HG03045 (cell line): ENCODE measurements at regions not wholly inside any gene's neighbourhood (a gene's known extent, or its start where the extent isn't known, plus 50 kb on each side); places are given as distances from the start of the nearest gene placed in this dataset.
"Not testable (repeated sequence)": the region's sequence is repeated elsewhere in the genome, so short reads cannot be mapped to it uniquely, and the experiment has no call there.

ENCODE experiments used
- ATAC-seq: cut with Tn5 transposase; IDR thresholded peaks from one replicate; pipeline ENCODE4 v1.9.1; 2021; ENCODE audit warnings: mild to moderate bottlenecking, moderate library complexity; ENCODE audit not compliant: unreplicated experiment

GRCh38 chr6:133786016-133786415 is 102.9 kb upstream of the TCF21 start:
- ATAC-seq = no peak

DNA sequence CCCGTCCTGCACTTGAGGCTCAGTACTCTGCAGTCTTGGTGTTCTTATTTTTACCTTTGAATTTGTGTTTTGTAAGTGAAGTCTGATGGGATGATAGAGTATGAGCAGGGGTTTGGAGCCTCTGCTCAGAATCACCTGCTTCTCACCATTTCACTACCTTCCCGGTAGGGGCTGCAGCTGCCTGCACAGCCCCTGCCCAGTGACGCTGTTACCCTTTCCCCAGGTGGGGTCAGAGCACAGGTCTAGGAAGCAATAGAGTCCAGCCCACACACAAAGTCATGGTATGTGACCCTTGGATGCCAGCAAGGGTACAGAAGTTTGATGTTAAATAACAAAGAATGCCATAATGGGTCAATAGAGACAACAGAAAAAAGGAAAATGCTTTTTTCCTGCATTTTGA is 101.8 kb upstream of the TCF21 start:
- ATAC-seq = no peak

DNA sequence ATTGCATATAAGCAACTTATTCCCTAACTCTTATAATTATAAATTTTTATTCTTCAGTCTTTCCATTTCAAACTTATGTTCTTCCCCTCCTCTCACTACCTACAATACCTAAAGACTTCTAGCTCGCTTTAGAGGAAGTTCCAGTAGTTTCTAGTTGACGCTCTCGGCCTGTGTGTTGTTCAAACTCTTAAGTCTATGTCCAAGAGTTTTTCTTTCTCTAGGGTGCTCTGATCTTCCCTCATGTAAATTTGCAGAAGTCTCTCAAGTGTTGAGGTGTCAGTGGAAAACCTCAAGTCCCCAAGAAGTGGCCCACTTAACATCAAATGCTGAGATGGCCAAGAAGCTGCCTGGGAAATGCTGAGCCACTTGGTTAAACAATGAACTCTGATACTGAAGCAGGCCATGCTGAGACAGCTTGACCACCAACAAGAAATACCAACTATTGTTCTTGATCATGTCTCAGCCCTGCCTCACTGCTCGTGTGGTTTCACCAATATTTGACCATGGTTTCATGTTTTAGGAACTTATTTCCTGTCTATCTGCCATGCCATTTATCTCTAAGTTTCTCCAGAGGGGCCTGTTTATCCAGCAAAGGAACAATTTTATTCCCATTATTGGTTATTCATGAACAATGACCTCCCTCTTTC is 100.9 kb upstream of the TCF21 start:
- no peak for ATAC-seq

- ATAC-seq = no peak
Measured at GRCh38 chr6:133788556-133788955, 100.4 kb upstream of the TCF21 start.

DNA sequence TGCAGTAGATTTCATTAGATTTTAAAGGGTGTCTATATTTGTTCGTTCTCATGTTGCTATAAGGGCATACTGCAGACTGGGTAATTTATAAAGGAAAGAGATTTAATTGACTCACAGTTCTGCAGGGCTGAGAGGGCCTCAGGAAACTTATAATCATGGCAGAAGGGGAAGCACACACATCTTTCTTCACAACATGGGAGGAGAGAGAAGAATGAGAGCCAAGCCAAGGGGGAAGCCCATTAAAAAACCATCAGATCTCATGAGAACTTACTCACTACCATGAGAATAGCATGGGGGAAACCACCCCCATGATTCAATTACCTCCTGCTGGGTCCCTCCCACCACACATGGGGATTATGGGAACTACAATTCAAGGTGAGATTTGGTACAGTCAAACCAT is 99.5 kb upstream of the TCF21 start:
- ATAC-seq = not testable (repeated sequence)

- not testable (repeated sequence) for ATAC-seq
Measured at GRCh38 chr6:133790756-133791155, 98.2 kb upstream of the TCF21 start.

DNA sequence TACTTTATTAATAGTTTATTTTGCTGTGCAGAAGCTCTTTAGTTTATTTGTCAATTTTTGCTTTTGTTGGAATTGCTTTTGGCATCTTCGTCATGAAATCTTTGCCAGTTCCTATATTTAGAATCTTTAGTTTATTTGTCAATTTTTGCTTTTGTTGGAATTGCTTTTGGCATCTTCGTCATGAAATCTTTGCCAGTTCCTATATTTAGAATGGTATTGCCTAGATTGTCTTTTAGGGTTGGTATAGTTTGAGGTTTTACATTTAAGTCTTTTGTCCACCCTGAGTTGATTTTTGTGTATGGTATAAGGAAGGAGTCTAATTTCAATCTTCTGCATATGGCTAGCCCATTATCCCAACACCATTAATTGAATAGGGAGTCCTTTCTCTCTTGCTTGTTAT is 93.9 kb upstream of the TCF21 start:
- ATAC-seq = not testable (repeated sequence)

GRCh38 chr6:133796235-133796634 is 92.7 kb upstream of the TCF21 start:
- ATAC-seq = no peak

DNA sequence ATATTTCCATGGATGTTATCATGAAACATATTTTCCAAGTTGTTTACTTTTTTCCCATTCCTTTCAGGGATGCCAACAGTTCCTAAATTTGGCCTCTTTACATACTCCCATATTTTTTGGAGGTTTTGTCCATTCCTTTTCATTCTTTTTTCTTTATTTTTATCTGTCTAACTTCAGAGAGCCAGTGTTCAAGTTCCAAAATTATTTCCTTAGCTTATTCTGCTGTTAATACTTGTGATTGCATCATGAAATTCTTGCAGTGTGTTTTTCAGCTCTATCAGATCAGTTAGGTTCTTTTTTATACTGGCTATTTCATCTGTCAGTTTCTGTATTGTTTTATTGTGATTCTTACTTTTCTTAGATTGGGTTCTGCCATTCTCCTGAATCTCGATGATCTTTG is 89.9 kb upstream of the TCF21 start:
- no peak for ATAC-seq

DNA sequence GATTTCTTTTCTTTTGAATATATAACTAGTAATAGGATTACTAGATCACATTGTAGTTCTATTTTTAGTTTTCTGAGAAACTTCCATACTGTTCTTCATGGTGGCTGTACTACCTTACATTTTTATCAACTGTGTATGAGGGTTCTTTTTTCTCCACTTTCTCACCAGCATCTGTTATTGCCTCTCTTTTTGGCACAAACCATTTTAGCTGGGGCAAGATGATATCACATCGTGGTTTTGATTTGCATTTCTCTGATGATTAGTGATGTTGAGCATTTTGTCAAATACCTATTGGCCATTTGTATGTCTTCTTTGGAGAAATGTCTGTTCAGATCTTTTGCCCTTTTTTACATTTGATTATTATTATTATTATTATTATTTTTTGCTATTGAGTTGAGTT is 86.1 kb upstream of the TCF21 start:
- ATAC-seq = no peak

GRCh38 chr6:133804265-133804664 is 84.6 kb upstream of the TCF21 start:
- ATAC-seq = no peak

DNA sequence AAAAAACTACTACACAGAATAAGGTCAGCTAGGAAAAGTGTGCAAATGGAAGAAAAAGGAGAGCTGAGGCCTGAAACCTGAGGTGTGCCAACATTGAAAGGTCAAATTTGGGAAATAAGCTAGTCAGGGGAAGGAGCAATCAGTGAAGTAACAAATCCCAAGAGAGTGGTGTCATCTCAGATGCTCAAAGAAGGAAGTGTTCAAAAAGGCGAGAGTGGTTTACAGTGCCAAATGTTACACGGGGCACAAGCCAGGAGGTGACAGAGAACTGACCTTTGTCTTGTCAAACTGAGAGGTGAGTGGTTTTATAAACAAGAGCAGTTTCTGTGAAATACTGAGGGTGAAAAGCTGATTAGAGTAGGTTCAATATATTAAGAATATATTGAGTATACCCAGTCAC is 83.0 kb upstream of the TCF21 start:
- ATAC-seq = no peak

DNA sequence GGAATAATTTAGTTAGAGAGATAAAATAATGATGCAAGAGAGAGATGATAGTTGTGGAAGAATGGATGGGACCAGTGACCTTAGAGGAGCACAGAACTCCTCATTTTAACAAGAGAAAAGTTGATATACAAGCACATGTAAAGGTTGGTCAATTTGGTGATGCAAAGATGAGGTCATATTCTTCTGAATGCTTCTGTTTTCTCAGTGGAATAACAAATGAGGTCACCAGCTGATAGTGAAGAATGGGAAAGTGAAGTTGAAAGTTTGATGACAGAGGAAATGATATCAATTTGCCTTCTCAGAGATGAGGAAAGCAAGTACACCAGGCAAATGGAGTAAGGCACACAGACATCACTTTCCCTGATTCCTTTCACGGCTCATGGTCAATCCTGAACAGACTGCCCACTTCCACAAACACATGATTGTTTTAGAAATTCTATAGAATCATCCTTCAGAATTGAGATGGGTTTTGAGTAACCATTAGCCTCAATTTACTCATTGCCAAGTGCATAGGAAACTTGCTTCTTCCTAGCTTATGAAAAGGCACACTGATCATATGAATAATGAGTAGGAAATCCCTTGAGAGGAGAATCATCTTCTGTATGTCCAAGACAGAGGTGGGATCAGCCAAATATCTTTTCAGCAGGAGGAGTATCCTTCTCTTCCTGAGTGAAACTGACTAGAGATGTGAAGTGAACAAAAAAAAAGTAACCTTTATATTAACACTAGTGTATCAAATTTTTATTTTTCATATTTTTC is 82.4 kb upstream of the TCF21 start:
- no peak for ATAC-seq

GRCh38 chr6:133807501-133807900 is 81.4 kb upstream of the TCF21 start:
- ATAC-seq = no peak

DNA sequence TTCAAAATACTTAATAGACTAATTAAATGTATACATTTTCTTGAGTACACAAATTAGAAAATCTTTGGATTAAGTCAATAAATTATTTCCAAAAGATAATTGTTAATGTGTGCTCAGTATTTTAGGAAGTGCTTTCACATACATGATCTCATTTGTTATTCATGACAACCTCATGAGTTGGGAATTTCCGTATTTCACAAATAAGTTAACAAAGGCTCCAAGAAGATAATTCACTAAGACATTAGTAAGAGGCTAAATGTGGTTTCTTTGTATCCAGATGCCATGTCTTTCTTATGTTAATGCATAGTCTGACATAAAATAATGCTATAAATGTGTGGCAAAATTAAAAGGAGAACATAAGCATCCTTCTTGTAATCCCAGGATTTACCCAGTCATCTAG is 79.5 kb upstream of the TCF21 start:
- no peak for ATAC-seq

GRCh38 chr6:133811557-133811956 is 77.4 kb upstream of the TCF21 start:
- no peak for ATAC-seq

GRCh38 chr6:133812446-133812845 is 76.5 kb upstream of the TCF21 start:
- not testable (repeated sequence) for ATAC-seq

DNA sequence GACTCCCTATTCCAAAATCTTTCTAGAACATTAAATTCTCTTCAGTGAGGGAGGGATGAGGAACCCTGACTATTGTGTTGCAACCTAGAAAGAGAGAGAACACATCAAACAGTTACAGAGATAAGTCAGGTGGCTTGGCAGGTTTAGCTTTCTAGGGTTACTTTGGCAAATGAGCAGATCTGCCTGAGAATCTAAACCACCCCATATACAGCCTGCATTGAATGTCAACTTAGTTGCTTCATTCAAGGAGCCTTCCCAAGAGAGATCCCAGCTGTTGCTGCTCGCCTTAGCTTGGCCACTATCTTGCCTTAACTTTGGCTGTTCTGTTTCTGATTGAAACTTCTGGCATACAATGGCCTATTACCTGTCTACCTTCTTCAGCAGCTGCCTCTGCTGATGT is 74.7 kb upstream of the TCF21 start:
- ATAC-seq = no peak

- ATAC-seq = no peak
Measured at GRCh38 chr6:133814797-133815196, 74.1 kb upstream of the TCF21 start.

GRCh38 chr6:133815313-133815712 is 73.6 kb upstream of the TCF21 start:
- ATAC-seq = no peak

- ATAC-seq = no peak
Measured at GRCh38 chr6:133816171-133816570, 72.7 kb upstream of the TCF21 start.

DNA sequence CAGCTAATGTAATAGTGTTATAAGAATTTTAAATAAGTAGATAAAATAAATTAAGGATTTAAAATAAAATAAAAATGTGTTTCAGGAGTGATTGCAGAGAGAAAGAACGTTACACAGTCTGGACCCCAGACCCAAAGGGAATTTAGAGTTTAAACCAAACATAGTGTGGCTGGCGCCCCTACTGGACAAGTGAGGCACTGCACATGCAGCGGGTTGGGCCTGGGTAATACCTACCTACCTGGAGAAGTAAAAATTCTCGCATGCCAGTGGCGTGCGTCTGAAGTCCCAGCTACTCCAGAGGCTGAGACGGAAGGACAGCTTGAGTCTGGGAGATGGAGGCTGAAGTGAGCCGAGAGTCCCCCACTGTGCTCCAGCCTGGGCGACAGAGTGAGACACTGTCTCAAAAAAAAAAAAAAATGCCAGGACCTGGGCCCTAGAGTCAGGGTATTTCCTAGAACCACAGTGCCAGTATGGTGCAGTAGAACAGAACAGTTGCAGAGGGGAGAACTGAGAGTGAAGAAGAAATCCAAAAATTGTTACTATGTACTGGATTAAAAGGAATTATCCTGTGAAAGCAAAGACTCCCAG is 71.4 kb upstream of the TCF21 start:
- ATAC-seq = no peak
